Cerebellar cortex (tissue), 1 donor: ENCODE measurements at regions not wholly inside any gene's neighbourhood (a gene's known extent, or its start where the extent isn't known, plus 50 kb on each side); places are given as distances from the start of the nearest gene placed in this dataset.
A peak's percentile ranks its signal among the peaks of the same experiment; 100 is the strongest.

Experiments
- DNase-seq: peaks from one replicate; pipeline ENCODE4 v3.0.0-alpha.2; 2015; ENCODE audit warnings: low spot score

GRCh38 chr7:156480671-156481070 is 159.9 kb upstream of the RNF32 start:
- DNase-seq, result no peak

- no peak for DNase-seq
Measured at GRCh38 chr7:156479596-156479995, 161.0 kb upstream of the RNF32 start.

GRCh38 chr7:156478486-156478885 is 162.1 kb upstream of the RNF32 start:
- DNase-seq, result no peak

GRCh38 chr7:156475666-156476065 is 164.9 kb upstream of the RNF32 start:
- DNase-seq, result no peak

GRCh38 chr7:156475179-156475578 is 165.4 kb upstream of the RNF32 start:
- no peak for DNase-seq

GRCh38 chr7:156474241-156474743 is 166.3 kb upstream of the RNF32 start:
- no peak for DNase-seq

- peak; percentile 42 for DNase-seq
Measured at GRCh38 chr7:156473476-156474240, 166.9 kb upstream of the RNF32 start.

GRCh38 chr7:156472267-156472666 is 168.3 kb upstream of the RNF32 start:
- DNase-seq, result no peak

GRCh38 chr7:156470399-156471320 is 169.9 kb upstream of the RNF32 start:
- DNase-seq, result no peak

- no peak for DNase-seq
Measured at GRCh38 chr7:156466955-156467625, 173.5 kb upstream of the RNF32 start.

GRCh38 chr7:156466272-156466671 is 174.3 kb upstream of the RNF32 start:
- DNase-seq, result no peak

GRCh38 chr7:156465186-156465585 is 175.4 kb upstream of the RNF32 start:
- DNase-seq, result no peak

- DNase-seq, result no peak
Measured at GRCh38 chr7:156464339-156464738, 176.2 kb upstream of the RNF32 start.

GRCh38 chr7:156463280-156463679 is 177.3 kb upstream of the RNF32 start:
- no peak for DNase-seq

GRCh38 chr7:156461881-156462665 is 178.5 kb upstream of the RNF32 start:
- DNase-seq, result no peak

GRCh38 chr7:156460858-156461627 is 179.5 kb upstream of the RNF32 start:
- no peak for DNase-seq

- DNase-seq, result no peak
Measured at GRCh38 chr7:156459582-156459981, 181.0 kb upstream of the RNF32 start.

- no peak for DNase-seq
Measured at GRCh38 chr7:156459067-156459466, 181.5 kb upstream of the RNF32 start.

- DNase-seq, result no peak
Measured at GRCh38 chr7:156458011-156458410, 182.6 kb upstream of the RNF32 start.

- no peak for DNase-seq
Measured at GRCh38 chr7:156456503-156457115, 184.0 kb upstream of the RNF32 start.
